HG03565 (cell line): ENCODE measurements at regions not wholly inside any gene's neighbourhood (a gene's known extent, or its start where the extent isn't known, plus 50 kb on each side); places are given as distances from the start of the nearest gene placed in this dataset.
"Not testable (repeated sequence)": the region's sequence is repeated elsewhere in the genome, so short reads cannot be mapped to it uniquely, and the experiment has no call there.

Source experiments
- ATAC-seq: cut with Tn5 transposase; IDR thresholded peaks from one replicate; pipeline ENCODE4 v1.9.1; 2021; ENCODE audit warnings: mild to moderate bottlenecking, moderate library complexity; ENCODE audit not compliant: unreplicated experiment

DNA sequence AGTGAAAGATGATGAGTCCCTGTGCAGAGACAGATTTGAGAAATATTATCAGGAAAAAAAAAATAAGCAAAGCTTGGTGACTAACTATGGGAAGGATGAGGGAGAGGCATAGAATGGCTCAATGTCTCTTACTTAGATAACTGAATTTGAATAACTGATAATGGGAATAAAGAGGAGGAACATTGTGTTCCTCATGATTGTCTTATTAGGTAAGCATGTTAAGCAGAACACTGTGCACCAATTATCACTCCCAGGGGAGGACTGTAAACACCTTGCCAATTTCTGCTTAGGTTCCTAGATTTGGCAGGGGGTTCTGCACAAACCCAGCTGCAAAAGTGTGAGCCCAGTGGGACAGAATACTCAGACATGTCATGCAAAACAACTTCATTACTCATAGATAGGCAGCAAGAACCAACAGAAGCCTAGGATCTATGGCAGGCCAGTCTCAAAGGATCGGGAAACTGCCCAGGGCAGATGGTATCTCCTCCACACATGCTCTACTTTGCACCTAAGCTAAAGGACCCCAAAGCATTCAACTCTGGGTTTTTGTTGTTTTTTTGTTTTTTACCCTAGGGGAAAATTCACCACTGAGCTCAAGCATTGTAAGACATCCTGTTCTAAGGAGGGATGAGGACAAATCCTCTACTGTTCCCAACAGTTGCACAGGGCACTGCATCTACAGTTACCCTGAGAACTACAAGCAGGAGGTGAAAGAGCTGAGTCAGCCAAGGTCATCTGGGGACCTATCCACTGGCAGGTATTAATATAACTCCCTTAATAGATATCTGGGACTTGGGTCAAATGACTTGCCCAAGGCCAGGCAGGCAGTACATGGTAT is 907.0 kb downstream of the RAPGEF2 start:
- ATAC-seq, result no peak

- ATAC-seq, result no peak
Observed at GRCh38 chr4:160019936-160020335, 917.1 kb downstream of the RAPGEF2 start.

GRCh38 chr4:160020804-160021203 is 917.9 kb downstream of the RAPGEF2 start:
- no peak for ATAC-seq

GRCh38 chr4:160021870-160022269 is 919.0 kb downstream of the RAPGEF2 start:
- no peak for ATAC-seq

- ATAC-seq, result no peak
Observed at GRCh38 chr4:160026721-160027120, 923.8 kb downstream of the RAPGEF2 start.

DNA sequence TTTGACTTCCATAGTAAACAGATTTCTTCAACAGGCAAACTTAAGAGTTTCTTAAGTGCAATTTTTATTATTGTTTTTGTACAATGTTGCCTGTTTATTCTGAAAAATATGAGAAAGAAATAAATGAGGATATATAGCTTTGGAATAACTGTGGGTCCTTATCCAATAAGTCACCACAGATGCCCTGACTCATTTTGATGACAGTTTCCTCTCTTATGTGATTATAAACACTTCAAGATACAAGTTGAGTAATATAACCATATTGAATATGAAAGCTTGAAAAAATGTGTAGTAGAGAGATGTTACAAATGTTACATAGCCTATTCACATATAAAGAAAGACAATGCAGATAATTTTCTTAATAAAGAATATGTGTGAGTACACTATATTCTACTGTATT is 931.6 kb downstream of the RAPGEF2 start:
- no peak for ATAC-seq

DNA sequence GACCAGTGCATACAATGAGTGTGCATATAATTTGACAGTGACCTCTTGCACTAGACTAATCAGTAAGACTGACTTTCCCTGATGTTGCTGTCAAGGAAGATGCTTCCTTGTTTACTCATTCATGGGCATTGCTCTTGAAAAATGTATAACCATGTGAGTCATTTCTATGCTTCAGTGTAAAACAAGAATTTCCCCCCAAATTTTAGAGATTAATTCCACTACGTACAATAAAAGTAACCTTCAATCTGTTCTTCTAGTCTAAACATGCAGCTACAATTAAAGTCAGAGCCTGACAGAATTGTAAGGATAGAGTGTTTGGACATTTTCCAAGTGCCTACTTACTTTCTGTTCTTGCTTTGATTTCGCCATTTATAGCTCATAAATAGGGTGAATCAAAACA is 935.7 kb downstream of the RAPGEF2 start:
- ATAC-seq, result no peak

DNA sequence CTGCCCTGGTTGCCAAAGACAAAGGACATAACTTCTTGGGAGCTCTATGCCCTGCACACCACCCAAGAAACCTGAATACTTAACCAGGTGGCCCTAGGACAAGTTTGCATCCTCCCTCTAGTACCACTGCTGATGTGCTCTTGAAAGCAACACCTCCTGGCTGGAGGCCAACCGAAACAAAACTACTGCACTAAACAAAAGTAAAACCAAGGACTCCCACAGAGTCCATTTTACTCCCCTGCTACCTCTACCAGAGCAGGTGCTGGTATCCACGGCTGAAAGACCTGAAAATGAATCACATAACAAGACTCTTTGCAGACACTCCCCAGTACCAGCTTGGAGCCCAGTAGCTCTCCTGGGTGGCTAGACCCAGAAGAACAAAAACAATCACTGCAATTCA is 941.8 kb downstream of the RAPGEF2 start:
- no peak for ATAC-seq

- no peak for ATAC-seq
Observed at GRCh38 chr4:160082432-160083207, 979.7 kb downstream of the RAPGEF2 start.

GRCh38 chr4:160091631-160092030 is 988.8 kb downstream of the RAPGEF2 start:
- no peak for ATAC-seq

- no peak for ATAC-seq
Observed at GRCh38 chr4:160100316-160100715, 997.4 kb downstream of the RAPGEF2 start.

GRCh38 chr4:160110891-160111290 is 1008.0 kb downstream of the RAPGEF2 start:
- ATAC-seq, result no peak

GRCh38 chr4:160117686-160118085 is 1014.8 kb downstream of the RAPGEF2 start:
- no peak for ATAC-seq

DNA sequence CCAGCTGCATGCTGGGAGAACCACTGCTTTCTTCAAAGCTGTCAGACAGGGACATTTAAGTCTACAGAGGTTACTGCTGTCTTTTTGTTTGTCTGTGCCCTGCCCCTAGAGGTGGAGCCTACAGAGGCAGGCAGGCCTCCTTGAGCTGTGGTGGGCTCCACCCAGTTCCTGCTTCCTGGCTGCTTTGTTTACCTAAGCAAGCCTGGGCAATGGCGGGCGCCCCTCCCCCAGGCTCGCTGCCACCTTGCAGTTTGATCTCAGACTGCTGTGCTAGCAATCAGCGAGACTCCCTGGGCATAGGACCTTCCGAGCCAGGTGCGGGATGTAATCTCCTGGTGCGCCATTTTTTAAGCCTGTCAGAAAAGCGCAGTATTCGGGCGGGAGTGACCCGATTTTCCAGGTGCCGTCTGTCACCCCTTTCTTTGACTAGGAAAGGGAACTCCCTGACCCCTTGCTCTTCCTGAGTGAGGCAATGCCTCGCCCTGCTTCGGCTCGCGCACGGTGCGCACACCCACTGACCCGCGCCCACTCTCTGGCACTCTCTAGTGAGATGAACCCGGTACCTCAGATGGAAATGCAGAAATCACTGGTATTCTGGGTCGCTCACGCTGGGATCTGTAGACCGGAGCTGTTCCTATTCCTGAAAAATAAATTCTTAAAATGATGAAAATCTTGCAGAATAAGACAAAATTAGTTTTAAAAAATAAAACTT is 1022.9 kb downstream of the RAPGEF2 start:
- not testable (repeated sequence) for ATAC-seq

- no peak for ATAC-seq
Observed at GRCh38 chr4:160127211-160127610, 1024.3 kb downstream of the RAPGEF2 start.

GRCh38 chr4:160129439-160129838 is 1026.6 kb downstream of the RAPGEF2 start:
- no peak for ATAC-seq

GRCh38 chr4:160136021-160136420 is 1033.1 kb downstream of the RAPGEF2 start:
- no peak for ATAC-seq

- no peak for ATAC-seq
Observed at GRCh38 chr4:160141206-160141605, 1038.3 kb downstream of the RAPGEF2 start.

DNA sequence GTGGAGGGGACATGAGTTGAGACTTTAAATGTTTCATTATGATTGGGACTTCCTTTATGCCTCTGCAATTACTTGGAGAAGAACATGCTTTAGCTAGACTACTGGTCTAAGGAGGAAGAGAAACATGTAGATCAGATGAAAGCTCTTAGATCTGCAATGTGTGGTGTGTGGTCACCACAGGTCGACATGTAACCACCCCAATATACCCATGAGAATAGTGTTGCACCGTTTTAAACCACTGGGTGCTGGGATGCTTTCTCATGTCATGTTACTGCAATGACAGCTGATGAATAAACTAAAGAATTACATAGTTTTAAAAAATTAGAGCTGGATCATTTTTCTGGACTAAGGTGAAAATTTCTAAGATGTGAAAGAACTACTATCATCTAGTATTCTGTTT is 1039.7 kb downstream of the RAPGEF2 start:
- ATAC-seq, result peak; percentile 100

DNA sequence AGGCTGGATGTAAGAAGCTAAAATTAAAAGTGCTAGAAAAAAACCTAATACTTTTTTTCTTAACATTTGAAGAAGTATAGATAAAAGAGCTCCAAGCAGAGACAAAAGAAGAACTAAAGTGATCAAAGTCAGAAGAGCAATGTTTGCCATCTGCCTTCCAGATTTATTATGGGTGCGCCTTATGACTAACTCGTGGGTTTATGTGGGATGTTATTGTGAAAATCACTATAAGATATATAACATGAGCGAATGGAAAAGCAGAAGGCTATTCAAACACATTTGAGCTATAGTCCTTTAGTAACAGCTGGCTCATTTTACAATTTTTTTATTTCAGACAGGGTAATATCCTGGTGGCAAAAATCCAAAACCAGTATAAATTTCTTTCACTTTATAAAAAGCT is 1040.7 kb downstream of the RAPGEF2 start:
- ATAC-seq, result no peak

- no peak for ATAC-seq
Observed at GRCh38 chr4:160159457-160159856, 1056.6 kb downstream of the RAPGEF2 start.

DNA sequence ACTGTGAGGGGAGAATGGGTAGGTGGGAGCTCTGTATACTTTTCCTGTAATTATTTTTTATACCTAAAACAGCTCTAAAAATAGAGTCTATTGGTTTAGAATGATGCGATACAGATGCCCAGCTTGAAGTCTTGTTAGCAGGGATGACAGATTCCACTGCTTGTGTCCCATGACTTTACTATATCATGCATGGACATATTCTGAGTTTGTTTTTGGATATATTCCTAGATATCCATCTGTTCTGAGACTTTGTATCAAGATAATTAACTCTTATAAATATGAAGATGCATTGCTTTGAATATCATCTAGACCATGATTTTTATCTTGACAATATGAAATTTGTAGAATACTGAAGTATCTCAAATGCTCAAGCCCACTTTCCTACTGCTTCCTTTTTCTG is 1058.1 kb downstream of the RAPGEF2 start:
- no peak for ATAC-seq
